Astrocyte (in vitro differentiated cells and primary cell): ENCODE measurements at regions not wholly inside any gene's neighbourhood (a gene's known extent, or its start where the extent isn't known, plus 50 kb on each side); places are given as distances from the start of the nearest gene placed in this dataset.
"Not testable (repeated sequence)": the region's sequence is repeated elsewhere in the genome, so short reads cannot be mapped to it uniquely, and the experiment has no call there.

ENCODE experiments used
- DNase-seq: peaks from one replicate; pipeline ENCODE4 v3.0.0-alpha.2; 2010; ENCODE audit warnings: low read depth
- FAIRE-seq: peaks from 2 replicates; lab custom pipeline; 2011; peaks lifted over from hg19 to GRCh38; lab: Jason Lieb, UNC
- H2AFZ ChIP-seq: 2 replicates; pipeline ENCODE4 v1.6.0; 2012; ENCODE audit warnings: low read depth, low read length, inconsistent platforms
- H3K27ac ChIP-seq: 2 replicates; pipeline ENCODE4 v1.5.1; 2011; ENCODE audit warnings: low read depth, low read length, inconsistent platforms
- H3K27me3 ChIP-seq: 2 replicates; pipeline ENCODE4 v1.6.0; 2011; ENCODE audit warnings: low read length, inconsistent platforms; ENCODE audit not compliant: insufficient read depth
- H3K36me3 ChIP-seq: 2 replicates; pipeline ENCODE4 v1.5.1; 2011; ENCODE audit warnings: low read length, inconsistent platforms; ENCODE audit not compliant: insufficient read depth
- H3K4me1 ChIP-seq: 2 replicates; pipeline ENCODE4 v1.5.1; 2011; ENCODE audit warnings: low read length, inconsistent platforms; ENCODE audit not compliant: insufficient read depth
- H3K4me2 ChIP-seq: 2 replicates; pipeline ENCODE4 v1.6.0; 2012; ENCODE audit warnings: low read length, inconsistent platforms
- H3K4me3 ChIP-seq: 2 replicates; pipeline ENCODE4 v1.5.1; 2011; ENCODE audit warnings: low read depth, mild to moderate bottlenecking, low read length, inconsistent platforms; ENCODE audit not compliant: insufficient read depth
- H3K79me2 ChIP-seq: 2 replicates; pipeline ENCODE4 v1.6.0; 2012; ENCODE audit warnings: mild to moderate bottlenecking, low read length, inconsistent platforms; ENCODE audit not compliant: insufficient read depth
- H3K9ac ChIP-seq: 2 replicates; pipeline ENCODE4 v1.6.0; 2012; ENCODE audit warnings: mild to moderate bottlenecking, low read length, inconsistent platforms
- H3K9me3 ChIP-seq: 2 replicates; pipeline ENCODE4 v1.5.1; 2012; ENCODE audit warnings: low read depth, mild to moderate bottlenecking, low read length, inconsistent platforms; ENCODE audit not compliant: insufficient read depth
- H4K20me1 ChIP-seq: 2 replicates; pipeline ENCODE4 v1.6.0; 2012; ENCODE audit warnings: low read length, inconsistent platforms; ENCODE audit not compliant: insufficient read depth
- H3K27ac Mint-ChIP-seq: one replicate; pipeline ENCODE4 v1.8.0; 2021; ENCODE audit warnings: mild to moderate bottlenecking, mixed read lengths; ENCODE audit not compliant: unreplicated experiment
- H3K27me3 Mint-ChIP-seq: one replicate; pipeline ENCODE4 v1.8.0; 2021; ENCODE audit warnings: low read depth, mixed read lengths; ENCODE audit not compliant: unreplicated experiment
- H3K36me3 Mint-ChIP-seq: one replicate; pipeline ENCODE4 v1.8.0; 2021; ENCODE audit warnings: low read depth, mixed read lengths; ENCODE audit not compliant: unreplicated experiment
- H3K4me1 Mint-ChIP-seq: one replicate; pipeline ENCODE4 v1.8.0; 2021; ENCODE audit warnings: low read depth, mixed read lengths; ENCODE audit not compliant: unreplicated experiment
- H3K4me3 Mint-ChIP-seq: one replicate; pipeline ENCODE4 v1.8.0; 2021; ENCODE audit warnings: mild to moderate bottlenecking, moderate library complexity, mixed read lengths; ENCODE audit not compliant: unreplicated experiment
- H3K9me3 Mint-ChIP-seq: one replicate; pipeline ENCODE4 v1.8.0; 2021; ENCODE audit warnings: mild to moderate bottlenecking, mixed read lengths; ENCODE audit not compliant: unreplicated experiment
- EZH2 ChIP-seq: IDR thresholded peaks from 2 replicates; pipeline ENCODE4 v1.6.1; 2012; ENCODE audit warnings: mild to moderate bottlenecking, low read length, inconsistent platforms; ENCODE audit not compliant: insufficient read depth
- TF ChIP-seq, protein P1 (sequence below): IDR thresholded peaks from 2 replicates; pipeline ENCODE4 v1.5.1; 2011; ENCODE audit warnings: low read depth, mild to moderate bottlenecking, inconsistent platforms, low read length, moderate library complexity; ENCODE audit not compliant: insufficient read depth

DNA sequence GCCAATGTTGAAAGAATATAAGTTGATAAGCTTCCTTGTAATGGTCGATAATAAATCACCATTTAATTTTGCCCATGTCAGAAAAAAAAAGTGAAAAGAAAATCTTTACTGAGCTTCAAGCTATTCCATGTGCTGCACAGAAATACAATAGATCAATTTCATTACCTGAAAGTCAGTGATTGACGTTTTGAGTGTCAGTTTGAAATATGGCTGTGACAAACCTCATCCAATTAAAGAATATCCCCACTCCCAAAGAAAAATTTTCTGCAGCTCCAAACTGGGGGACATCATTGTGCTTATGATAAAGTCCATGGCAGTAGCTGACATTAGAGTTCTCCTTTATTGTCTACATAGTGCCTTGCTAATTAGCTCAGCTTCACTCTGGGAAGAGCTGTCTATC is 184.8 kb upstream of the RPRM start:
- no peaks in the 10 kb centered on the region for H3K36me3 ChIP-seq
- H3K4me1 ChIP-seq = no peaks in the 10 kb centered on the region
- H3K9ac ChIP-seq = no peak overlapping the region
- DNase-seq (no peak), FAIRE-seq (no peak)
- H3K27me3 Mint-ChIP-seq = no peaks in the 10 kb centered on the region
- no peaks in the 10 kb centered on the region for H3K9me3 Mint-ChIP-seq
- no peaks in the 10 kb centered on the region for H3K79me2 ChIP-seq
- no peak overlapping the region for H3K4me3 Mint-ChIP-seq
- H3K36me3 Mint-ChIP-seq = no peaks in the 10 kb centered on the region
- H3K27ac ChIP-seq = no peak overlapping the region
- no peaks in the 10 kb centered on the region for H3K4me1 Mint-ChIP-seq
- TF ChIP-seq, protein P1, sequence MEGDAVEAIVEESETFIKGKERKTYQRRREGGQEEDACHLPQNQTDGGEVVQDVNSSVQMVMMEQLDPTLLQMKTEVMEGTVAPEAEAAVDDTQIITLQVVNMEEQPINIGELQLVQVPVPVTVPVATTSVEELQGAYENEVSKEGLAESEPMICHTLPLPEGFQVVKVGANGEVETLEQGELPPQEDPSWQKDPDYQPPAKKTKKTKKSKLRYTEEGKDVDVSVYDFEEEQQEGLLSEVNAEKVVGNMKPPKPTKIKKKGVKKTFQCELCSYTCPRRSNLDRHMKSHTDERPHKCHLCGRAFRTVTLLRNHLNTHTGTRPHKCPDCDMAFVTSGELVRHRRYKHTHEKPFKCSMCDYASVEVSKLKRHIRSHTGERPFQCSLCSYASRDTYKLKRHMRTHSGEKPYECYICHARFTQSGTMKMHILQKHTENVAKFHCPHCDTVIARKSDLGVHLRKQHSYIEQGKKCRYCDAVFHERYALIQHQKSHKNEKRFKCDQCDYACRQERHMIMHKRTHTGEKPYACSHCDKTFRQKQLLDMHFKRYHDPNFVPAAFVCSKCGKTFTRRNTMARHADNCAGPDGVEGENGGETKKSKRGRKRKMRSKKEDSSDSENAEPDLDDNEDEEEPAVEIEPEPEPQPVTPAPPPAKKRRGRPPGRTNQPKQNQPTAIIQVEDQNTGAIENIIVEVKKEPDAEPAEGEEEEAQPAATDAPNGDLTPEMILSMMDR = no peak
- TF ChIP-seq EZH2 = no peak
- H3K9me3 ChIP-seq = peaks cover 4% of the 10 kb centered on the region
- H3K4me2 ChIP-seq = no peak overlapping the region
- no peak overlapping the region for H3K27ac Mint-ChIP-seq
- no peaks in the 10 kb centered on the region for H3K27me3 ChIP-seq
- H4K20me1 ChIP-seq = no peaks in the 10 kb centered on the region
- H2AFZ ChIP-seq = no peak overlapping the region
- no peak overlapping the region for H3K4me3 ChIP-seq

DNA sequence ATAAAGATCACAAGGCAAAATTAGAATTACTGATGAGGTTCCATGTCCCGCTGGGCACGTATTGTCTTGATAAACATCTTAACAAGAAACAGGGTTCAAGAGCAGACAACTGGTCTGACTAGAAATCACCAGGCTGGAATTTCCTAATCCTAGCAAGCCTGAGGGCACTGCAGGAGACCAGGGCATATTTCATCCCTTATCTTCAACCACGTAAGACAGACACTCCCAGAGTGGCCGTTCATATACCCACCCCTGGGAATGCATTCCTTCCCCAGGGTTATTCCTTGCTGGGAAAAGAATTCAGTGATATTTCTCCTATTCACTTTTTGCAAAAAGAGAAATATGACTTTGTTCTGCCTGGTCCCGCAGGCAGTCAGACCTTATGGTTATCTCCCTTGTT is 185.4 kb upstream of the RPRM start:
- H3K27me3 Mint-ChIP-seq, H3K4me3 ChIP-seq, H3K9me3 Mint-ChIP-seq: not testable (repeated sequence)

GRCh38 chr2:153667475-153667874 is 188.9 kb upstream of the RPRM start:
- H4K20me1 ChIP-seq = no peaks in the 10 kb centered on the region
- H3K36me3 Mint-ChIP-seq = no peaks in the 10 kb centered on the region
- no peak overlapping the region for H3K9ac ChIP-seq
- H3K27ac ChIP-seq = no peak overlapping the region
- H3K4me2 ChIP-seq = no peak overlapping the region
- H3K9me3 Mint-ChIP-seq = peaks cover 4% of the 10 kb centered on the region
- H3K4me3 Mint-ChIP-seq = no peak overlapping the region
- H3K4me1 Mint-ChIP-seq = no peaks in the 10 kb centered on the region
- no peaks in the 10 kb centered on the region for H3K36me3 ChIP-seq
- H3K4me3 ChIP-seq = no peak overlapping the region
- peaks cover 9% of the 10 kb centered on the region for H3K9me3 ChIP-seq
- no peak overlapping the region for H3K27ac Mint-ChIP-seq
- no peak for DNase-seq
- no peak overlapping the region for H2AFZ ChIP-seq
- H3K79me2 ChIP-seq = no peaks in the 10 kb centered on the region
- no peak for FAIRE-seq
- H3K4me1 ChIP-seq = no peaks in the 10 kb centered on the region
- H3K27me3 ChIP-seq = no peaks in the 10 kb centered on the region
- TF ChIP-seq, protein P1 = no peak
- no peak for TF ChIP-seq EZH2
- no peaks in the 10 kb centered on the region for H3K27me3 Mint-ChIP-seq

More for the DNA sequence above, 185.4 kb upstream of the RPRM start:
- H3K27me3 ChIP-seq, H2AFZ ChIP-seq, DNase-seq, H3K27ac Mint-ChIP-seq, H3K79me2 ChIP-seq, H3K36me3 ChIP-seq, H3K9me3 ChIP-seq, H3K4me3 Mint-ChIP-seq, FAIRE-seq, H3K4me1 ChIP-seq, H4K20me1 ChIP-seq, H3K27ac ChIP-seq, H3K4me1 Mint-ChIP-seq, H3K4me2 ChIP-seq, H3K9ac ChIP-seq, H3K36me3 Mint-ChIP-seq: not testable (repeated sequence)
